IPS DF 6.9 (cell line): ENCODE measurements at regions not wholly inside any gene's neighbourhood (a gene's known extent, or its start where the extent isn't known, plus 50 kb on each side); places are given as distances from the start of the nearest gene placed in this dataset.
A peak's percentile ranks its signal among the peaks of the same experiment; 100 is the strongest.

Source experiments
- DNase-seq: peaks from one replicate; pipeline ENCODE4 v3.0.0-alpha.2; 2013; ENCODE audit warnings: low read depth, low spot score
- H3K27ac ChIP-seq: one replicate; pipeline ENCODE4 v1.5.1; 2013; ENCODE audit warnings: low read length, control low read depth
- H3K27me3 ChIP-seq: 2 replicates; pipeline ENCODE4 v1.6.1; 2013; ENCODE audit warnings: mild to moderate bottlenecking, low read length; ENCODE audit not compliant: control insufficient read depth, insufficient read depth
- H3K36me3 ChIP-seq: 2 replicates; pipeline ENCODE4 v1.6.1; 2013; ENCODE audit warnings: low read length; ENCODE audit not compliant: control insufficient read depth, insufficient read depth
- H3K4me1 ChIP-seq: 2 replicates; pipeline ENCODE4 v1.6.1; 2013; ENCODE audit warnings: low read length; ENCODE audit not compliant: control insufficient read depth, insufficient read depth
- H3K4me3 ChIP-seq: 2 replicates; pipeline ENCODE4 v1.5.1; 2013; ENCODE audit warnings: mild to moderate bottlenecking, low read length
- H3K9me3 ChIP-seq: 2 replicates; pipeline ENCODE4 v1.6.1; 2013; ENCODE audit warnings: low read length, inconsistent platforms; ENCODE audit not compliant: control insufficient read depth, insufficient read depth
- WGBS: extraction: QIAGEN DNeasy Blood & Tissue Kit; methylation state at CpG from one replicate; pipeline ENCODE4 v1.1.7; 2013; ENCODE audit warnings: mixed read lengths, missing lambda C conversion rate; ENCODE audit not compliant: insufficient read length, insufficient coverage; 5-methylcytosine and 5-hydroxymethylcytosine counted together

- peak; percentile 61 for DNase-seq
- no CpG with 5 or more reads among the region's 14 CpGs for WGBS
- Histone ChIP-seq H3K9me3 (no peaks in the 10 kb centered on the region), H3K4me1 (no peaks in the 10 kb centered on the region), H3K36me3 (no peaks in the 10 kb centered on the region), H3K4me3 (no peak overlapping the region), H3K27ac (no peak overlapping the region), H3K27me3 (no peaks in the 10 kb centered on the region)
Measured at GRCh38 chr2:59301466-59302402, 1060.6 kb upstream of the FANCL start.

- no CpG with 5 or more reads among the region's 2 CpGs for WGBS
- no peak for DNase-seq
- Histone ChIP-seq H3K4me1 (no peaks in the 10 kb centered on the region; the same call in 1 of the 2 replicates), H3K4me3 (no peak overlapping the region), H3K27ac (no peak overlapping the region), H3K27me3 (0 out of 2 replicates have a peak, but pooled peaks cover 1% of the 10 kb centered on the region), H3K36me3 (no peaks in the 10 kb centered on the region), H3K9me3 (no peaks in the 10 kb centered on the region)
Measured at GRCh38 chr2:59297816-59298215, 1056.7 kb upstream of the FANCL start.

GRCh38 chr2:59296279-59296678 is 1055.2 kb upstream of the FANCL start:
- no peaks in the 10 kb centered on the region for H3K9me3 ChIP-seq
- DNase-seq = no peak
- no CpG with 5 or more reads among the region's 2 CpGs for WGBS
- no peak overlapping the region for H3K4me3 ChIP-seq
- H3K27me3 ChIP-seq = 0 out of 2 replicates have a peak, but pooled peaks cover 1% of the 10 kb centered on the region
- no peaks in the 10 kb centered on the region for H3K36me3 ChIP-seq
- no peaks in the 10 kb centered on the region; the same call in 1 of the 2 replicates for H3K4me1 ChIP-seq
- no peak overlapping the region for H3K27ac ChIP-seq

GRCh38 chr2:59295524-59296162 is 1054.5 kb upstream of the FANCL start:
- Histone ChIP-seq H3K9me3 (no peaks in the 10 kb centered on the region), H3K4me1 (no peaks in the 10 kb centered on the region; the same call in 1 of the 2 replicates), H3K27ac (no peak overlapping the region), H3K36me3 (no peaks in the 10 kb centered on the region), H3K4me3 (no peak overlapping the region), H3K27me3 (0 out of 2 replicates have a peak, but pooled peaks cover 1% of the 10 kb centered on the region)
- DNase-seq = no peak
- no CpG with 5 or more reads among the region's 3 CpGs for WGBS

GRCh38 chr2:59288771-59289170 is 1047.6 kb upstream of the FANCL start:
- DNase-seq = no peak
- no peaks in the 10 kb centered on the region for H3K27me3 ChIP-seq
- H3K4me3 ChIP-seq = no peak overlapping the region
- no peak overlapping the region for H3K27ac ChIP-seq
- H3K36me3 ChIP-seq = no peaks in the 10 kb centered on the region
- H3K9me3 ChIP-seq = no peaks in the 10 kb centered on the region
- no CpG with 5 or more reads among the region's 2 CpGs for WGBS
- H3K4me1 ChIP-seq = no peaks in the 10 kb centered on the region

GRCh38 chr2:59282374-59283057 is 1041.4 kb upstream of the FANCL start:
- Histone ChIP-seq H3K4me3 (no peak overlapping the region), H3K27ac (no peak overlapping the region), H3K4me1 (no peaks in the 10 kb centered on the region), H3K9me3 (no peaks in the 10 kb centered on the region), H3K27me3 (no peaks in the 10 kb centered on the region), H3K36me3 (no peaks in the 10 kb centered on the region)
- no peak for DNase-seq
- WGBS = no CpG with 5 or more reads among the region's 6 CpGs

- H3K4me3 ChIP-seq = no peak overlapping the region
- no peaks in the 10 kb centered on the region for H3K4me1 ChIP-seq
- no CpG with 5 or more reads among the region's 5 CpGs for WGBS
- H3K27me3 ChIP-seq = no peaks in the 10 kb centered on the region
- no peaks in the 10 kb centered on the region for H3K36me3 ChIP-seq
- no peaks in the 10 kb centered on the region for H3K9me3 ChIP-seq
- H3K27ac ChIP-seq = no peak overlapping the region
- DNase-seq = no peak
Measured at GRCh38 chr2:59277671-59278070, 1036.5 kb upstream of the FANCL start.

GRCh38 chr2:59276917-59277316 is 1035.8 kb upstream of the FANCL start:
- H3K36me3 ChIP-seq = no peaks in the 10 kb centered on the region
- no peaks in the 10 kb centered on the region for H3K27me3 ChIP-seq
- H3K4me3 ChIP-seq = no peak overlapping the region
- no peaks in the 10 kb centered on the region for H3K9me3 ChIP-seq
- no peaks in the 10 kb centered on the region for H3K4me1 ChIP-seq
- DNase-seq = no peak
- H3K27ac ChIP-seq = no peak overlapping the region
- WGBS = no CpG with 5 or more reads among the region's 3 CpGs

- no peak overlapping the region for H3K27ac ChIP-seq
- no peaks in the 10 kb centered on the region for H3K4me1 ChIP-seq
- no peak overlapping the region for H3K4me3 ChIP-seq
- H3K9me3 ChIP-seq = no peaks in the 10 kb centered on the region
- peak; percentile 29 for DNase-seq
- H3K27me3 ChIP-seq = no peaks in the 10 kb centered on the region
- no CpG with 5 or more reads among the region's 2 CpGs for WGBS
- no peaks in the 10 kb centered on the region for H3K36me3 ChIP-seq
Measured at GRCh38 chr2:59276033-59276432, 1034.9 kb upstream of the FANCL start.

- no CpG with 5 or more reads among the region's 2 CpGs for WGBS
- no peak for DNase-seq
- H3K4me3 ChIP-seq = no peak overlapping the region
Measured at GRCh38 chr2:59266453-59266852, 1025.3 kb upstream of the FANCL start.

More at GRCh38 chr2:59266453-59266852, 1025.3 kb upstream of the FANCL start:
- Histone ChIP-seq H3K36me3 (no peaks in the 10 kb centered on the region), H3K27ac (no peak overlapping the region), H3K9me3 (no peaks in the 10 kb centered on the region), H3K27me3 (no peaks in the 10 kb centered on the region), H3K4me1 (no peaks in the 10 kb centered on the region)
